ENCODE measurements at regions not wholly inside any gene's neighbourhood (a gene's known extent, or its start where the extent isn't known, plus 50 kb on each side); places are given as distances from the start of the nearest gene placed in this dataset.

DNA sequence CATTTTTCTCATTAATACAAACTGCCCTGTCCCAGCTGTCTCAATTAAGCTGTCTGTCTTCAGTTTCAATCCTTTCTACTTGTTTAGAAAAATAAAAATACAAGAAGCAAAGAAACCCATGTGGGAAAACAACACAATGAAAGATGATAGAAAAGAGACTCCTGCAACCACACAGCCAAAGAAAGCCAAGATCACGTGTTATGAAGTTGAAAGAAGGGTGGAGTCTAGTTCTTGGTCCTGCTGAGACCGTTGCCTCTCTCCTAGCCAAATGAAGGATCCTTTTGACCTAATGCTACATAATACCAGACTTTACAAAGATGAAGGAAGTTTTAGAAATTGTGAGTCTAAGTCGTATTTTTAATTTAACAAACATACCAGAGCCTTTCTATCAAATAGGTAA, 218.8 kb upstream of the RRP15 start:
- no peaks in the 10 kb centered on the region for H3K9me3 ChIP-seq (ENCODE audit: control insufficient read depth, insufficient read depth, low read length)
- no peak overlapping the region for H3K4me3 ChIP-seq (ENCODE audit: low read length)
- WGBS (ENCODE audit: insufficient coverage, insufficient read length): no CpG with 5 or more reads among the region's 3 CpGs
- no peak for DNase-seq (ENCODE audit: low read depth, low spot score)
- no peaks in the 10 kb centered on the region for H3K4me1 ChIP-seq (ENCODE audit: control insufficient read depth, insufficient read depth, low read length)
- no peaks in the 10 kb centered on the region for H3K36me3 ChIP-seq (ENCODE audit: control insufficient read depth, insufficient read depth, low read length)
- no peaks in the 10 kb centered on the region for H3K27me3 ChIP-seq (ENCODE audit: control insufficient read depth, insufficient read depth, low read length)
- no peak overlapping the region for H3K27ac ChIP-seq (ENCODE audit: low read length)

DNA sequence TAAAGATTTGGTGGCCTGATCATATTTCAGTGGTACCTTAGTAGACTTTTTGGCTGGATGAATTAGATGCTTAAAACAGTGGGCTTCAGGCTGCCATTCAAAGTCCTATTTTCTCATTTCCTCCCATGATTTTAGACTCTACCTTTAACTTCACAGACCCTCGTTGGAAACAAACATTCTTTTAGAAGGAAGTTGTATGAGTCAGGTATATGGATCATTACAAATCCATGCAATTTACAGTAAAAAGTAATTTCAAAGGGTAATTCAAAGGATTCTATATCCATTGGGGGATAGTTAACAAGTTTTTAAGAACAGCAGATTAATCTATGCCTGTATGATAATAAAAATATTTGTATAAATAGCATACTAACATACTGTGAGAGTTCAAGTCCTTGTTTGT, 216.9 kb upstream of the RRP15 start:
- no CpG with 5 or more reads among the region's 1 CpG for WGBS (ENCODE audit: insufficient coverage, insufficient read length)
- no peaks in the 10 kb centered on the region for H3K36me3 ChIP-seq (ENCODE audit: control insufficient read depth, insufficient read depth, low read length)
- no peak overlapping the region for H3K27ac ChIP-seq (ENCODE audit: low read length)
- H3K27me3 ChIP-seq (ENCODE audit: control insufficient read depth, insufficient read depth, low read length): no peaks in the 10 kb centered on the region
- H3K9me3 ChIP-seq (ENCODE audit: control insufficient read depth, insufficient read depth, low read length): no peaks in the 10 kb centered on the region
- H3K4me3 ChIP-seq (ENCODE audit: low read length): no peak overlapping the region
- no peak for DNase-seq (ENCODE audit: low read depth, low spot score)
- H3K4me1 ChIP-seq (ENCODE audit: control insufficient read depth, insufficient read depth, low read length): no peaks in the 10 kb centered on the region

DNA sequence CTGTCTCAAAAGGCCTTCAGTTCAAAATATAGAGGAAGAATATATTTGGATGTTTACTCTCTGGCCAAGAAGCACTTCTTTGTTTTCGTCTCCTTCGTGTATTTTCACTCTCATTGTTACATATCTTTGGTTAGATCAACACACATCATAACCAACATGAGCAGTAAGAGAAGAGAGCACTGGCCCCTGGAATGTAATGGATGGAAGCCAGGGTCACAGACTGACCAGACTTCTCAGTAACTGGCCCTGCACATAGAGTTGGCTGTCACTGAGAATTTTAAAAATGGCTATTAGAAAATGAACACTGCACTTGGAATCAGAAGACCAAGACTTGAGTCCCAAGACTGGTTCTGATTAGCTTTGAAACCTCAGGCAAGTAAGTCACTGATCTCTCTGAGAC, 215.9 kb upstream of the RRP15 start:
- Histone ChIP-seq H3K4me1 (ENCODE audit: control insufficient read depth, insufficient read depth, low read length) (no peaks in the 10 kb centered on the region), H3K4me3 (ENCODE audit: low read length) (no peak overlapping the region), H3K27ac (ENCODE audit: low read length) (no peak overlapping the region), H3K9me3 (ENCODE audit: control insufficient read depth, insufficient read depth, low read length) (no peaks in the 10 kb centered on the region), H3K36me3 (ENCODE audit: control insufficient read depth, insufficient read depth, low read length) (no peaks in the 10 kb centered on the region), H3K27me3 (ENCODE audit: control insufficient read depth, insufficient read depth, low read length) (no peaks in the 10 kb centered on the region)
- WGBS (ENCODE audit: insufficient coverage, insufficient read length): no CpG with 5 or more reads among the region's 2 CpGs
- no peak for DNase-seq (ENCODE audit: low read depth, low spot score)

DNA sequence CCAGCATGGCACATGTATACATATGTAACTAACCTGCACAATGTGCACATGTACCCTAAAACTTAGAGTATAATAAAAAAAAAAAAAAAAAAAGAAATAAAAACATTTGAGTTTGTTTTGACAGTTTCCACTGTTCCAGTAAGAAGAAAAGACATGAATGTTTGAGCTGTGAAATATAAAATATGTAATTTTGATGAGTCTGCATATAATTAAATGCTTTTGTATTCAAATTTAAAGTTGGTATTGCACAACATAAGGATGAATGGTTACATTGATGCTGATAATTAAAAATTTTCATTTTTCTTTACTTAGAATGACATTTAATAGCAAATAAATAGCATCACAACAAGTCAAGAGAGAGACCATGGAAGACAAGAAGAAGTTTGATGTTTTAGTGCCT, 212.0 kb upstream of the RRP15 start:
- Histone ChIP-seq H3K4me1 (ENCODE audit: control insufficient read depth, insufficient read depth, low read length) (no peaks in the 10 kb centered on the region), H3K27ac (ENCODE audit: low read length) (no peak overlapping the region), H3K36me3 (ENCODE audit: control insufficient read depth, insufficient read depth, low read length) (no peaks in the 10 kb centered on the region), H3K4me3 (ENCODE audit: low read length) (no peak overlapping the region), H3K9me3 (ENCODE audit: control insufficient read depth, insufficient read depth, low read length) (no peaks in the 10 kb centered on the region), H3K27me3 (ENCODE audit: control insufficient read depth, insufficient read depth, low read length) (no peaks in the 10 kb centered on the region)
- no peak for DNase-seq (ENCODE audit: low read depth, low spot score)

DNA sequence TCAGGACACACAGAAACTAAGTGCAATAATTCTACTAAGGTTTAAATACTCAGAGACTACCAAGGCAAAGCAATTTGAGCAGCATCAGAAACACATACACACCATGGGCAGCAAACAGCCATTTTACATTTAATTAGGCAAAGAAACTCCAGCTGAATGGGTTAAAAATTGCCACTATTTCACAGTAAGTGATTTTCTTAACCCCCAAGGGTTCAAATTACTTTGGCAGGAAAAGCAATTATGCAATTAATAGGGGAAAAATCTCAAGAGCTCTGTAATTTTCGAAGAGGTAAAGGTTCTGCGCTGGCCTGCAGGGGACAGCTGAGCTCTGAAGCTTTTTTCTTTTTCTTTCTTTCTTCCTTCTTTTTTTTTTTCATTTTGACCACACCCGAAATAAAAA, 206.2 kb upstream of the RRP15 start:
- no peak for DNase-seq (ENCODE audit: low read depth, low spot score)
- Histone ChIP-seq H3K4me1 (ENCODE audit: control insufficient read depth, insufficient read depth, low read length) (peaks cover 1% of the 10 kb centered on the region; the same call in 1 of the 2 replicates), H3K4me3 (ENCODE audit: low read length) (no peak overlapping the region), H3K27me3 (ENCODE audit: control insufficient read depth, insufficient read depth, low read length) (no peaks in the 10 kb centered on the region), H3K36me3 (ENCODE audit: control insufficient read depth, insufficient read depth, low read length) (no peaks in the 10 kb centered on the region), H3K27ac (ENCODE audit: low read length) (no peak overlapping the region), H3K9me3 (ENCODE audit: control insufficient read depth, insufficient read depth, low read length) (no peaks in the 10 kb centered on the region)
- no CpG with 5 or more reads among the region's 3 CpGs for WGBS (ENCODE audit: insufficient coverage, insufficient read length)

DNA sequence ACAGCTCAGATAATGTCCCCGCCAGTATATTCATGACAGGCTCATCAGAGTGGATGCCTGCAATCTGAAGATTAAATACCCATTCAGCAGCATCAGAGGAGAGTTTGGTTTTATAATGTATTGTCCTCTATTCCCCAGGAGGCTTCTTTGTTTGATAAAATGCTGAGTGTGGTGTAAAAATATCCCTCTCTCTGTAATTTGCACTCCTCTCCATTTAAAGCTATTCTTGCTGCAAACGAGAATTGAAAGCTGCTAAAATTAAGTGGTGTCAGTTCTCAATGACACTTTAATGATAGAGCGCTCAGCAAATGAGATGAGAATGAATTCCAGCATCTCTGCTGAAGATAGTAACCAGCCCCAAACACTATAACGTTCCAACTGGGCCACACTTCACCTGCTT, 205.7 kb upstream of the RRP15 start:
- Histone ChIP-seq H3K9me3 (ENCODE audit: control insufficient read depth, insufficient read depth, low read length) (no peaks in the 10 kb centered on the region), H3K4me1 (ENCODE audit: control insufficient read depth, insufficient read depth, low read length) (peaks cover 1% of the 10 kb centered on the region; the same call in 1 of the 2 replicates), H3K36me3 (ENCODE audit: control insufficient read depth, insufficient read depth, low read length) (no peaks in the 10 kb centered on the region), H3K27me3 (ENCODE audit: control insufficient read depth, insufficient read depth, low read length) (no peaks in the 10 kb centered on the region), H3K27ac (ENCODE audit: low read length) (no peak overlapping the region), H3K4me3 (ENCODE audit: low read length) (no peak overlapping the region)
- DNase-seq (ENCODE audit: low read depth, low spot score): no peak
- WGBS (ENCODE audit: insufficient coverage, insufficient read length): no CpG with 5 or more reads among the region's 4 CpGs

DNA sequence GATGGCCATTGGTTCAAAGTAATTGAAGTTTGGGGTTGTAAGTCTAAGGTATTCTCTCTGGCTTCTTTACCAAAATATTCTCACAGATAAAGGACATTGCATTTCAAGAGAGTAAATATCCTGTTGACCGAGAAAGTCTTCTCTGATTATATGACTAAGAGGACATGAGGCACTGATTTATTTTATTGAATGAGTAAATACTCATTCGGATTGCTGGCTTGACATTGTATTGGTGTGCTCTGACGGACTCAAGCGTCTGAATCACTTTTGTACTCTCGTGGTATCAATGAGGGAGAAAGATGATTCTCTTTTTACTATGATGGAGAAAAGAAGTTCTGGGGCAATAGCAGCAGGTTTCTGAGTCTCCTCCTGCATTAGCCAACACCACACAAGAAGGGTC, 205.3 kb upstream of the RRP15 start:
- Histone ChIP-seq H3K36me3 (ENCODE audit: control insufficient read depth, insufficient read depth, low read length) (no peaks in the 10 kb centered on the region), H3K4me3 (ENCODE audit: low read length) (no peak overlapping the region), H3K27me3 (ENCODE audit: control insufficient read depth, insufficient read depth, low read length) (no peaks in the 10 kb centered on the region), H3K9me3 (ENCODE audit: control insufficient read depth, insufficient read depth, low read length) (no peaks in the 10 kb centered on the region), H3K4me1 (ENCODE audit: control insufficient read depth, insufficient read depth, low read length) (peaks cover 1% of the 10 kb centered on the region; the same call in 1 of the 2 replicates), H3K27ac (ENCODE audit: low read length) (no peak overlapping the region)
- no CpG with 5 or more reads among the region's 5 CpGs for WGBS (ENCODE audit: insufficient coverage, insufficient read length)
- no peak for DNase-seq (ENCODE audit: low read depth, low spot score)

DNA sequence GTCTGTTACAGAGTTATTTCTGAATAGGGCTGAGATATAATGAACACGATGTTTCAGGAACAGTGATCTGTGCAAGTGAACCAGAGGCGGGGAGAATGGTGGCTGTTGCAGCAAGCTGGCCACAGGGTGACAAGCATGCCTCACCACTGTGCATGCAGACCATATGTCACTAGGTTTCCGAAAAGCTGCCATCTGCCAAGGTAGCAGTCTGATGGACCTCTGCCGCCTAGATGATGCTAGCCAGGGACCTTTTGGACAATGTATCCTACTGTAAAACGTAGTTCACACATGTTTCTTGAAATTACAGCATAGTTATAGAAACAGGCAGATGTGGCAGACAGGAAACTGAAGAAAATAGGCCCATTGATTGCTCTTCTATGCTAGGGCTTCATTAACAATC, 204.2 kb upstream of the RRP15 start:
- no peak overlapping the region for H3K4me3 ChIP-seq (ENCODE audit: low read length)
- DNase-seq (ENCODE audit: low read depth, low spot score): no peak
- no peaks in the 10 kb centered on the region for H3K27me3 ChIP-seq (ENCODE audit: control insufficient read depth, insufficient read depth, low read length)
- H3K4me1 ChIP-seq (ENCODE audit: control insufficient read depth, insufficient read depth, low read length): peaks cover 1% of the 10 kb centered on the region; the same call in 1 of the 2 replicates
- WGBS (ENCODE audit: insufficient coverage, insufficient read length): no CpG with 5 or more reads among the region's 5 CpGs
- no peaks in the 10 kb centered on the region for H3K9me3 ChIP-seq (ENCODE audit: control insufficient read depth, insufficient read depth, low read length)
- H3K36me3 ChIP-seq (ENCODE audit: control insufficient read depth, insufficient read depth, low read length): no peaks in the 10 kb centered on the region
- H3K27ac ChIP-seq (ENCODE audit: low read length): no peak overlapping the region

DNA sequence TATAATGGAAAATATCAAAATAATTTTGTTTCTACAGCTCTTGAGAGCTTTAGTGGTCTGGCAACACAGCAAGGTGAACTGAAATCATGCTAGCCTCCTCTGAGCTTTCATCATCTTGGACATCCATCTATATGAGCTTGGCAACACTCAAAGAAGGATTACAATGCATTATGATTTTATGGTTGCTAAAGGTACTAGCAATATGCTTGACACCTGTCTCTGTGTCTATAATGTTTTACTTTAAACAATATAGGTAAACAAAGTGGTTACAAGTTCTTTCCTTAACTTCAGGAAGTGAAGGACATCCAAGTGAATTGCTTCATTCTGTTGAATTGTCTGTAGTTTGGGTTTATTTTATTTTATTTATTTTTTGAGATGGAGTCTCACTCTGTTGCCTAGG, 203.7 kb upstream of the RRP15 start:
- no peaks in the 10 kb centered on the region for H3K27me3 ChIP-seq (ENCODE audit: control insufficient read depth, insufficient read depth, low read length)
- no peak overlapping the region for H3K27ac ChIP-seq (ENCODE audit: low read length)
- no peaks in the 10 kb centered on the region for H3K9me3 ChIP-seq (ENCODE audit: control insufficient read depth, insufficient read depth, low read length)
- DNase-seq (ENCODE audit: low read depth, low spot score): no peak
- H3K4me3 ChIP-seq (ENCODE audit: low read length): no peak overlapping the region
- H3K36me3 ChIP-seq (ENCODE audit: control insufficient read depth, insufficient read depth, low read length): no peaks in the 10 kb centered on the region
- H3K4me1 ChIP-seq (ENCODE audit: control insufficient read depth, insufficient read depth, low read length): peaks cover 1% of the 10 kb centered on the region; the same call in 1 of the 2 replicates

DNA sequence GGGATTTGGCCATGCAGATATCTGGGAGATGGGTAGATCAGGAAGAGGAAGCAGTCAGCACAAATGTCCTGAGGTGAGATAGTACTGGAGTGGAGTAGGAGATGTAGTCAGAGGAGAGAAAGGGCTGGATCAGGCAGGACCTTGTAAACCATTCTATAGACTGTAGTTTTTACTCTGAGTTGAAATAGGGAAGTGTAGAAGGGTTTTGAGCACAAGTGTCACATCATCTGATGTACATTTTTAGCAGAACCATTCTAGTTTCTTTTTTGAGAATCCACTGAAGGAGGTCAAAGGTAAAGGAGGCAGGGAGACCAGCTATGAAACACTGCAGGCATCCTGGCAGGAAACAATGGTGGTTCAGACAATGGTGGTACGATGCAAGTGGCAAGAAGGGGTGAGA, 194.6 kb upstream of the RRP15 start:
- H3K4me3 ChIP-seq (ENCODE audit: low read length): no peak overlapping the region
- H3K9me3 ChIP-seq (ENCODE audit: control insufficient read depth, insufficient read depth, low read length): no peaks in the 10 kb centered on the region
- no CpG with 5 or more reads among the region's 1 CpG for WGBS (ENCODE audit: insufficient coverage, insufficient read length)
- no peaks in the 10 kb centered on the region for H3K27me3 ChIP-seq (ENCODE audit: control insufficient read depth, insufficient read depth, low read length)
- no peak for DNase-seq (ENCODE audit: low read depth, low spot score)
- no peaks in the 10 kb centered on the region for H3K36me3 ChIP-seq (ENCODE audit: control insufficient read depth, insufficient read depth, low read length)
- H3K27ac ChIP-seq (ENCODE audit: low read length): no peak overlapping the region
- H3K4me1 ChIP-seq (ENCODE audit: control insufficient read depth, insufficient read depth, low read length): no peaks in the 10 kb centered on the region

DNA sequence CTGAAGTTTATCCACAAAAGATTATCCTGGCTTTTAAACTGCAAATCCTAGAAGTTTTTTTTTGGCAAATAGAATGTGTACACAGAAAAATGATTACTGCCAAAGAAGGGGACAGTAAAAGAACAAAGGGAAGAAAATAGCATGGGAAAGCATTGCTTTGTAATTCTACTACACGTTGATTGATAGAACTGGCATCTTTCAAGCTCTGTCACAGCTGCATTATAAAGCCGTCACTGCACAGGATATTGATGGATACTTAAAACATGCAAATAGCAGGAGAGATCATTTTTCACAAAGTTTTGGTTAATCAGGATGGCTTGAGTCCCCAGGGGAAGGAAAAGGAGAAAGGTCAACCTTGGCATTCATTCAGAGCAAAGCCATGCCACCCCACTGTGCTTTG, 183.7 kb upstream of the RRP15 start:
- Histone ChIP-seq H3K27me3 (ENCODE audit: control insufficient read depth, insufficient read depth, low read length) (no peaks in the 10 kb centered on the region), H3K36me3 (ENCODE audit: control insufficient read depth, insufficient read depth, low read length) (no peaks in the 10 kb centered on the region), H3K4me3 (ENCODE audit: low read length) (no peak overlapping the region), H3K4me1 (ENCODE audit: control insufficient read depth, insufficient read depth, low read length) (no peaks in the 10 kb centered on the region), H3K27ac (ENCODE audit: low read length) (no peak overlapping the region), H3K9me3 (ENCODE audit: control insufficient read depth, insufficient read depth, low read length) (no peaks in the 10 kb centered on the region)
- WGBS (ENCODE audit: insufficient coverage, insufficient read length): no CpG with 5 or more reads among the region's 2 CpGs
- DNase-seq (ENCODE audit: low read depth, low spot score): no peak
